HG03108 (cell line): ENCODE measurements at regions not wholly inside any gene's neighbourhood (a gene's known extent, or its start where the extent isn't known, plus 50 kb on each side); places are given as distances from the start of the nearest gene placed in this dataset.
"Not testable (repeated sequence)": the region's sequence is repeated elsewhere in the genome, so short reads cannot be mapped to it uniquely, and the experiment has no call there.

Source experiments
- ATAC-seq: cut with Tn5 transposase; IDR thresholded peaks from one replicate; pipeline ENCODE4 v1.9.1; 2021; ENCODE audit warnings: moderate library complexity; ENCODE audit not compliant: unreplicated experiment

GRCh38 chr2:132220589-132220988 is 58.8 kb upstream of the ANKRD30BL start:
- ATAC-seq: not testable (repeated sequence)

- ATAC-seq: not testable (repeated sequence)
These were observed 60.1 kb upstream of the ANKRD30BL start for GRCh38 chr2:132221886-132222285.

- ATAC-seq: no peak
These were observed 90.6 kb upstream of the ANKRD30BL start for GRCh38 chr2:132252191-132252893.

- ATAC-seq: no peak
These were observed 91.1 kb upstream of the ANKRD30BL start for GRCh38 chr2:132252894-132253264.

GRCh38 chr2:132253496-132254305 is 91.9 kb upstream of the ANKRD30BL start:
- no peak for ATAC-seq

GRCh38 chr2:132254306-132254919 is 92.7 kb upstream of the ANKRD30BL start:
- ATAC-seq: not testable (repeated sequence)

- ATAC-seq: no peak
These were observed 94.0 kb upstream of the ANKRD30BL start for GRCh38 chr2:132255714-132256113.

GRCh38 chr2:132256251-132256902 is 94.6 kb upstream of the ANKRD30BL start:
- no peak for ATAC-seq

- ATAC-seq: not testable (repeated sequence)
These were observed 95.2 kb upstream of the ANKRD30BL start for GRCh38 chr2:132256903-132257300.

GRCh38 chr2:132257301-132258171 is 95.8 kb upstream of the ANKRD30BL start:
- not testable (repeated sequence) for ATAC-seq

- not testable (repeated sequence) for ATAC-seq
These were observed 97.5 kb upstream of the ANKRD30BL start for GRCh38 chr2:132259276-132259675.

- ATAC-seq: not testable (repeated sequence)
These were observed 103.8 kb upstream of the ANKRD30BL start for GRCh38 chr2:132265595-132265994.

GRCh38 chr2:132267105-132267497 is 105.3 kb upstream of the ANKRD30BL start:
- no peak for ATAC-seq

GRCh38 chr2:132267498-132268283 is 105.9 kb upstream of the ANKRD30BL start:
- ATAC-seq: not testable (repeated sequence)

- not testable (repeated sequence) for ATAC-seq
These were observed 106.7 kb upstream of the ANKRD30BL start for GRCh38 chr2:132268284-132268976.

GRCh38 chr2:132268977-132269523 is 107.3 kb upstream of the ANKRD30BL start:
- ATAC-seq: no peak

GRCh38 chr2:132270255-132270654 is 108.5 kb upstream of the ANKRD30BL start:
- no peak for ATAC-seq

- ATAC-seq: no peak
These were observed 109.3 kb upstream of the ANKRD30BL start for GRCh38 chr2:132270981-132271546.
